ENCODE measurements at regions not wholly inside any gene's neighbourhood (a gene's known extent, or its start where the extent isn't known, plus 50 kb on each side); places are given as distances from the start of the nearest gene placed in this dataset.

DNA sequence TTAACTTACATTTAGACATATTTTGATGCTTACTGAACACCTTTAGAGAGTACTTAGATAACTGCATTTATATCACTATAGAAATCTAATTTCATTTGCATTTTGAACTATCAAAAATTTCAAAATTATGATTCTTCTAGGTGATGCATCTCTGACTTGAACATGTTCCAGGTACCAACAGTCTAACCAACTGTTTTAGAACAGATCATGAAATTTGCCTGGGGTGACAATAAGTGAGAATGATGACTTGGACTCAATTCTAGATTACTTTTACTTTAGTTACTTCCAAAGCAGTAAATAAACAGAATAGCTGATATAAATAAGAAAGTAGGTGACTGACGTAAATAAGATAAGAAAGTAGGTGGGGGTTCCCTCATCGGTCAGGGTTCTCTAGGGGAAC is 307.8 kb downstream of the BCHE start:
- intact Hi-C loops (cut with DNase I), result no loop called here
- Histone ChIP-seq H3K27me3 (no peaks in the 10 kb centered on the region), H3K27ac (no peak overlapping the region), H3K4me1 (no peaks in the 10 kb centered on the region), H3K9me3 (no peaks in the 10 kb centered on the region), H3K36me3 (no peaks in the 10 kb centered on the region), H3K4me3 (no peak overlapping the region)
- DNase-seq (no peak), ATAC-seq (no peak)
- TF ChIP-seq, protein P1, sequence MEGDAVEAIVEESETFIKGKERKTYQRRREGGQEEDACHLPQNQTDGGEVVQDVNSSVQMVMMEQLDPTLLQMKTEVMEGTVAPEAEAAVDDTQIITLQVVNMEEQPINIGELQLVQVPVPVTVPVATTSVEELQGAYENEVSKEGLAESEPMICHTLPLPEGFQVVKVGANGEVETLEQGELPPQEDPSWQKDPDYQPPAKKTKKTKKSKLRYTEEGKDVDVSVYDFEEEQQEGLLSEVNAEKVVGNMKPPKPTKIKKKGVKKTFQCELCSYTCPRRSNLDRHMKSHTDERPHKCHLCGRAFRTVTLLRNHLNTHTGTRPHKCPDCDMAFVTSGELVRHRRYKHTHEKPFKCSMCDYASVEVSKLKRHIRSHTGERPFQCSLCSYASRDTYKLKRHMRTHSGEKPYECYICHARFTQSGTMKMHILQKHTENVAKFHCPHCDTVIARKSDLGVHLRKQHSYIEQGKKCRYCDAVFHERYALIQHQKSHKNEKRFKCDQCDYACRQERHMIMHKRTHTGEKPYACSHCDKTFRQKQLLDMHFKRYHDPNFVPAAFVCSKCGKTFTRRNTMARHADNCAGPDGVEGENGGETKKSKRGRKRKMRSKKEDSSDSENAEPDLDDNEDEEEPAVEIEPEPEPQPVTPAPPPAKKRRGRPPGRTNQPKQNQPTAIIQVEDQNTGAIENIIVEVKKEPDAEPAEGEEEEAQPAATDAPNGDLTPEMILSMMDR (IDR thresholded peaks at IDR 0.05), result no peak

GRCh38 chr3:165526367-165526766 is 310.9 kb downstream of the BCHE start:
- H3K36me3 ChIP-seq, result no peaks in the 10 kb centered on the region
- no peaks in the 10 kb centered on the region for H3K9me3 ChIP-seq
- TF ChIP-seq, protein P1 (IDR thresholded peaks at IDR 0.05), result no peak
- DNase-seq, result no peak
- no peak for ATAC-seq
- H3K27ac ChIP-seq, result no peak overlapping the region
- intact Hi-C loops (cut with DNase I), result no loop called here
- H3K4me1 ChIP-seq, result no peaks in the 10 kb centered on the region
- no peaks in the 10 kb centered on the region for H3K27me3 ChIP-seq
- H3K4me3 ChIP-seq, result no peak overlapping the region

GRCh38 chr3:165523801-165524200 is 313.4 kb downstream of the BCHE start:
- DNase-seq (no peak), ATAC-seq (no peak)
- intact Hi-C loops (cut with DNase I), result no loop called here
- Histone ChIP-seq H3K36me3 (no peaks in the 10 kb centered on the region), H3K27me3 (no peaks in the 10 kb centered on the region), H3K9me3 (no peaks in the 10 kb centered on the region), H3K27ac (no peak overlapping the region), H3K4me3 (no peak overlapping the region), H3K4me1 (no peaks in the 10 kb centered on the region)
- TF ChIP-seq, protein P1 (IDR thresholded peaks at IDR 0.05), result no peak

DNA sequence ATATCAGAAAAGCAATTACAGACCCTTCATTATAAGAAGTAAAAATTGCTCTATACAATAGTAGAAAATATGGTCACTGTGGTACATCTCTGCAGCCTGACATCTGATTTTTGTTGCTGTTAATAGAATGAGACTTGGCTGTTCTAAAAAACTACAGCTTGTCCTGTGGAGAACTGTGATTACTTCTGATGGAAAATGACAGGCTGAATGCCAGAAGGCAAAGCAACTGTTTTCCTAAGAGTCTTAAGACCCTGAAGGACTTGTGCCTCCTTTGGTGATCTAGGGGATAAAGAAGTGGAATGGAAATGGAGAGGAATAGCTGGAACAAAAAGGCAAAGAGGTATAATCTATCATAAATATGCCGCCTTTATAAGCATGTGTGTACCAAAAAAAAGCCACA is 314.8 kb downstream of the BCHE start:
- Histone ChIP-seq H3K9me3 (no peaks in the 10 kb centered on the region), H3K27me3 (no peaks in the 10 kb centered on the region), H3K4me1 (no peaks in the 10 kb centered on the region), H3K36me3 (no peaks in the 10 kb centered on the region), H3K27ac (no peak overlapping the region), H3K4me3 (no peak overlapping the region)
- intact Hi-C loops (cut with DNase I), result no loop called here
- ATAC-seq, result no peak
- DNase-seq, result no peak
- TF ChIP-seq, protein P1 (IDR thresholded peaks at IDR 0.05), result no peak

DNA sequence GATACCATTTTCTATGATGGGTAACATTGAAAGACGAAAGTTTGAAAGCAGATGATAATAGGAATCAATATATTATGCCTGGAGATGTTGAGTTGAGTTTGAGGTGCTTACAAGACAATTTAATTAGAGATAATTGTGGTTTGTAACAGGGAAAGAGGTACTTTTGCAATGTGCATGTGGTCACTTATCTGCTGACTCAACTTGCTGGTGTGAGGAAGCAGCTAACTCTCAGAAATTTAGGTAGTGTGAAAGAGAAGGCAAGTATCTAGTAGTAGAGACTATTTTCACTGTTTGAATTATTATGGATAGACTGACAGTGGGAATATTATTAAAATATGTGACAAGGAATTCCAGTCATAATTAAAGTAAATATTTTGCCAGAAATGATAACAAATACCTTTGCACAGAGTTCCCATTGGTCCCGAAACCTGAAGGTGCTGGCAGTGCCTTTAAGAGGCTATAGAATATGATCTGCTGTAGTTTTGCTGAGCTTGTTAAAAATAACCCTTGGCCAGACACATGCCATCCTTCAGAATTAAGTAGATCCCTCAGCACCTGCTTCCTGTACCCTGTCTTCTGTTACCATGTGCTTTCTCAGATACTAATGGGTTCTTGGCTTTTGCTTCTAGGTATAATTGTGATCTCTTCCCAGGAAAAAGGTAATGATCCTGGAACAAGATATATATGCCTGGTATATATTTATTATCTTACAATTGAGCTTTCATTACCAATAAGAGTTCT is 315.9 kb downstream of the BCHE start:
- ATAC-seq, result no peak
- TF ChIP-seq, protein P1 (IDR thresholded peaks at IDR 0.05), result no peak
- Histone ChIP-seq H3K36me3 (no peaks in the 10 kb centered on the region), H3K4me3 (no peak overlapping the region), H3K27me3 (no peaks in the 10 kb centered on the region), H3K27ac (no peak overlapping the region), H3K4me1 (no peaks in the 10 kb centered on the region), H3K9me3 (no peaks in the 10 kb centered on the region)
- DNase-seq, result no peak
- intact Hi-C loops (cut with DNase I), result no loop called here

GRCh38 chr3:165519687-165520086 is 317.5 kb downstream of the BCHE start:
- H3K27ac ChIP-seq, result no peak overlapping the region
- intact Hi-C loops (cut with DNase I), result no loop called here
- no peaks in the 10 kb centered on the region for H3K36me3 ChIP-seq
- TF ChIP-seq, protein P1 (IDR thresholded peaks at IDR 0.05), result no peak
- H3K27me3 ChIP-seq, result no peaks in the 10 kb centered on the region
- no peaks in the 10 kb centered on the region for H3K4me1 ChIP-seq
- DNase-seq (no peak), ATAC-seq (no peak)
- H3K4me3 ChIP-seq, result no peak overlapping the region
- no peaks in the 10 kb centered on the region for H3K9me3 ChIP-seq

Measured in upper lobe of right lung (tissue), 1 donor.